H9 (cell line): ENCODE measurements at regions not wholly inside any gene's neighbourhood (a gene's known extent, or its start where the extent isn't known, plus 50 kb on each side); places are given as distances from the start of the nearest gene placed in this dataset.

Source experiments
- DNase-seq: peaks from one replicate; pipeline ENCODE4 v3.0.0-alpha.2; 2017
- H2AFZ ChIP-seq: one replicate; pipeline ENCODE4 v1.6.1; 2013; ENCODE audit warnings: mild to moderate bottlenecking, low read length, control low read depth, moderate library complexity
- H2AK5ac ChIP-seq: 2 replicates; pipeline ENCODE4 v1.6.1; 2013; ENCODE audit warnings: low read length, control low read depth, mixed read lengths; ENCODE audit not compliant: insufficient read length
- H2BK120ac ChIP-seq: one replicate; pipeline ENCODE4 v1.6.1; 2013; ENCODE audit warnings: low read depth, mild to moderate bottlenecking, low read length, control low read depth, inconsistent platforms; ENCODE audit not compliant: poor library complexity, severe bottlenecking
- H2BK12ac ChIP-seq: 2 replicates; pipeline ENCODE4 v1.6.1; 2013; ENCODE audit warnings: low read length, control low read depth, mixed read lengths, low read depth; ENCODE audit not compliant: insufficient read length
- H2BK15ac ChIP-seq: 2 replicates; pipeline ENCODE4 v1.6.1; 2013; ENCODE audit warnings: low read depth, low read length, control low read depth
- H2BK20ac ChIP-seq: one replicate; pipeline ENCODE4 v1.6.1; 2013; ENCODE audit warnings: low read depth, mild to moderate bottlenecking, low read length, control low read depth, inconsistent platforms; ENCODE audit not compliant: poor library complexity, severe bottlenecking
- H2BK5ac ChIP-seq: 2 replicates; pipeline ENCODE4 v1.6.1; 2013; ENCODE audit warnings: low read length, control low read depth, mixed read lengths; ENCODE audit not compliant: insufficient read length
- H3K14ac ChIP-seq: 2 replicates; pipeline ENCODE4 v1.6.1; 2013; ENCODE audit warnings: low read length, control low read depth; ENCODE audit not compliant: insufficient read depth
- H3K18ac ChIP-seq: 2 replicates; pipeline ENCODE4 v1.6.1; 2013; ENCODE audit warnings: low read depth, mild to moderate bottlenecking, mixed read lengths, low read length, control low read depth; ENCODE audit not compliant: insufficient read length
- H3K23ac ChIP-seq: 2 replicates; pipeline ENCODE4 v1.6.1; 2013; ENCODE audit warnings: low read length, control low read depth, mixed read lengths, low read depth; ENCODE audit not compliant: insufficient read length
- H3K23me2 ChIP-seq: 2 replicates; pipeline ENCODE4 v1.6.1; 2013; ENCODE audit warnings: low read depth, mild to moderate bottlenecking, mixed read lengths, low read length, control low read depth; ENCODE audit not compliant: insufficient read length, poor library complexity, severe bottlenecking
- H3K27ac ChIP-seq: 2 replicates; pipeline ENCODE4 v1.5.1; 2013; ENCODE audit warnings: low read length, control low read depth, mixed read lengths, low read depth; ENCODE audit not compliant: insufficient read length
- H3K27me3 ChIP-seq: 2 replicates; pipeline ENCODE4 v1.6.1; 2013; ENCODE audit warnings: low read length, control low read depth, inconsistent platforms; ENCODE audit not compliant: insufficient read depth
- H3K4ac ChIP-seq: 2 replicates; pipeline ENCODE4 v1.6.1; 2013; ENCODE audit warnings: low read depth, mild to moderate bottlenecking, control low read depth, inconsistent platforms, low read length, moderate library complexity
- H3K4me1 ChIP-seq: 2 replicates; pipeline ENCODE4 v1.6.1; 2013; ENCODE audit warnings: low read length, control low read depth, inconsistent platforms; ENCODE audit not compliant: insufficient read depth
- H3K4me2 ChIP-seq: 2 replicates; pipeline ENCODE4 v1.6.1; 2013; ENCODE audit warnings: low read length, control low read depth, mixed read lengths; ENCODE audit not compliant: insufficient read length, insufficient read depth
- H3K56ac ChIP-seq: 2 replicates; pipeline ENCODE4 v1.6.1; 2013; ENCODE audit warnings: low read depth, mild to moderate bottlenecking, mixed read lengths, low read length, control low read depth; ENCODE audit not compliant: insufficient read length
- H3K79me1 ChIP-seq: 2 replicates; pipeline ENCODE4 v1.6.1; 2013; ENCODE audit warnings: low read depth, mild to moderate bottlenecking, moderate library complexity, low read length, control low read depth, inconsistent platforms; ENCODE audit not compliant: insufficient read depth, poor library complexity, severe bottlenecking
- H3K79me2 ChIP-seq: 2 replicates; pipeline ENCODE4 v1.6.1; 2013; ENCODE audit warnings: low read length, control low read depth, inconsistent platforms; ENCODE audit not compliant: insufficient read depth
- H3K9ac ChIP-seq: 2 replicates; pipeline ENCODE4 v1.6.1; 2013; ENCODE audit warnings: low read length, control low read depth, mixed read lengths; ENCODE audit not compliant: insufficient read length; ENCODE audit errors: extremely low read depth
- H3K9me3 ChIP-seq: one replicate; pipeline ENCODE4 v1.6.1; 2013; ENCODE audit warnings: low read depth, low read length, inconsistent platforms; ENCODE audit not compliant: control insufficient read depth
- H3T11ph ChIP-seq: one replicate; pipeline ENCODE4 v1.6.1; 2013; ENCODE audit warnings: mild to moderate bottlenecking, low read length, control low read depth, inconsistent platforms
- H4K20me1 ChIP-seq: one replicate; pipeline ENCODE4 v1.6.1; 2013; ENCODE audit not compliant: control insufficient read depth, insufficient read length, insufficient read depth
- H4K5ac ChIP-seq: 2 replicates; pipeline ENCODE4 v1.6.1; 2013; ENCODE audit warnings: low read depth, mild to moderate bottlenecking, mixed read lengths, low read length, control low read depth; ENCODE audit not compliant: insufficient read length
- H4K8ac ChIP-seq: replicated peaks from 2 replicates; pipeline ENCODE4 v1.6.1; 2013; ENCODE audit warnings: low read length, control low read depth, mixed read lengths, low read depth; ENCODE audit not compliant: insufficient read length
- H4K91ac ChIP-seq: 2 replicates; pipeline ENCODE4 v1.6.1; 2013; ENCODE audit warnings: low read depth, mild to moderate bottlenecking, moderate library complexity, mixed read lengths, low read length, control low read depth; ENCODE audit not compliant: insufficient read length
- H3K27ac Mint-ChIP-seq, 3 experiments: 2 replicates in 2 of 3; 3 replicates in 1 of 3; pipeline ENCODE4 v1.8.0; 2020 to 2021; ENCODE audit warnings: mixed read lengths in 3 of 3, mild to moderate bottlenecking in 1 of 3, moderate library complexity in 1 of 3
- H3K27me3 Mint-ChIP-seq: 2 replicates; pipeline ENCODE4 v1.8.0; 2021; ENCODE audit warnings: low read depth, mild to moderate bottlenecking, moderate library complexity, mixed read lengths
- H3K36me3 Mint-ChIP-seq, 3 experiments: 2 replicates in 2 of 3; 3 replicates in 1 of 3; pipeline ENCODE4 v1.8.0; 2020 to 2021; ENCODE audit warnings: low read depth in 3 of 3, mixed read lengths in 3 of 3; ENCODE audit not compliant: insufficient read depth in 1 of 3
- H3K4me1 Mint-ChIP-seq, 2 experiments: 2 replicates each; pipeline ENCODE4 v1.8.0; 2020; ENCODE audit warnings: mixed read lengths in 2 of 2
- H3K4me3 Mint-ChIP-seq, 2 experiments: 2 replicates in 1 of 2; 3 replicates in 1 of 2; pipeline ENCODE4 v1.8.0; 2020 to 2021; ENCODE audit warnings: mild to moderate bottlenecking in 2 of 2, mixed read lengths in 2 of 2, moderate library complexity in 1 of 2
- H3K9me3 Mint-ChIP-seq, 2 experiments: 2 replicates in 1 of 2; 3 replicates in 1 of 2; pipeline ENCODE4 v1.8.0; 2020; ENCODE audit warnings: mild to moderate bottlenecking in 2 of 2, mixed read lengths in 2 of 2, moderate library complexity in 1 of 2
- WGBS: extraction: QIAGEN DNeasy Blood & Tissue Kit; methylation state at CpG from one replicate; pipeline ENCODE4 v1.1.7; 2013; ENCODE audit warnings: missing lambda C conversion rate, low lambda C conversion rate, mixed read lengths; ENCODE audit not compliant: insufficient read length; ENCODE audit errors: extremely low coverage; 5-methylcytosine and 5-hydroxymethylcytosine counted together
- TF ChIP-seq, protein P1 (sequence below): fragments of 200-600 bp; sonication (generic); conservative IDR thresholded peaks from 3 replicates; pipeline ENCODE4 v1.8.0; 2021; ENCODE audit warnings: antibody characterized with exemption, mild to moderate bottlenecking

DNA sequence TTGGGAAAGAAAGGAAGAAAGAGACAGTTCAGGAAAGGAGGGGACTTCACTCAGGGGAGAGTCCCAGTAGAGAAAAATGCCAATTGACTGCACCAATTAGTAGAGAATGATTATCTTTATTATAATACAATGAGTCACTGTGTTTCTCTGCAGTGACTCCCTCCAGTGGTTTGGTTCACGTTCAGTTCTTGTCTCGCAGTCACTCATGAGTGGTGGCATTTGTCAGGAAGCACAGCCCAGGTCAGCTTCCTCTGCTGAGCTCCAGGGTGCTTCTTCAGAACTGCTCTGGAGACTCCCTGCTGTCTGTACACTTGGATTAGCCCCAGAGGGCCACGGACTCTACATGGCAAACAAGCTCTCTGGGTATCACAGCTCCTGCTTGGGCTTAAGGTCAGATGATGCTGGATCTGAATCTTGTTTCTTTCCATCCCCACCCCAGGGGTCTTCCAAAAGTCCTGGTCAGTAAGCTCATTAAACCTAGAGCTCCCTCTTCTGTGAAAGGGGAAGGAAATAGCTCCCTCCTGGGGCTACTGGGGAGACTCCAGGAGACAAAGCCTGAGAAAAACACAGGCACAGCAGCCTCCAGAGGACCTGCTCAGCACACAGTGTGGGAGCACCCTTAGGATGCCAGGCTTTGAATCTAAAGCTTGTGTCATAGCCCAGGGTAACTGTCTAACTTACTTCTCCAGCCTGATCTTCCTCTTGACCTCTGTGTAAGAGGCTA, 619.0 kb downstream of the AJAP1 start:
- no peak overlapping the region for H3K27ac ChIP-seq
- no peaks in the 10 kb centered on the region for H4K20me1 ChIP-seq
- H3T11ph ChIP-seq, result no peak overlapping the region
- no peak overlapping the region for H3K4ac ChIP-seq
- no peak overlapping the region for H2AK5ac ChIP-seq
- H3K23ac ChIP-seq, result no peak overlapping the region
- H3K36me3 Mint-ChIP-seq, result peaks cover 0 to 9% (median 0%) of the 10 kb centered on the region in 3 experiments; a peak in 3 of 7 replicates
- H2BK20ac ChIP-seq, result no peak overlapping the region
- no peaks in the 10 kb centered on the region for H3K4me1 ChIP-seq
- H3K14ac ChIP-seq, result no peak overlapping the region
- peaks cover 67% of the 10 kb centered on the region for H3K27me3 Mint-ChIP-seq
- WGBS, result no CpG with 5 or more reads among the region's 3 CpGs
- H4K91ac ChIP-seq, result no peak overlapping the region
- H3K23me2 ChIP-seq, result no peaks in the 10 kb centered on the region
- no peak overlapping the region for H4K5ac ChIP-seq
- H3K4me2 ChIP-seq, result no peak overlapping the region
- no peak overlapping the region for H2BK120ac ChIP-seq
- no peak overlapping the region for H2AFZ ChIP-seq
- H3K9me3 Mint-ChIP-seq, result peaks cover 8 to 11% of the 10 kb centered on the region in 2 experiments; a peak in 2 of 5 replicates
- H3K4me3 Mint-ChIP-seq, result no peak overlapping the region
- no peak overlapping the region for H2BK15ac ChIP-seq
- H3K9me3 ChIP-seq, result no peaks in the 10 kb centered on the region
- DNase-seq, result no peak
- H3K18ac ChIP-seq, result no peak overlapping the region
- H3K79me2 ChIP-seq, result no peaks in the 10 kb centered on the region
- H3K27me3 ChIP-seq, result no peaks in the 10 kb centered on the region
- H3K4me1 Mint-ChIP-seq, result peaks cover 30 to 31% of the 10 kb centered on the region in 2 experiments
- H4K8ac ChIP-seq, result no peak overlapping the region
- no peak overlapping the region for H3K56ac ChIP-seq
- H2BK12ac ChIP-seq, result no peak overlapping the region
- no peaks in the 10 kb centered on the region for H3K79me1 ChIP-seq
- H3K9ac ChIP-seq, result no peak overlapping the region
- H3K27ac Mint-ChIP-seq, result no peak overlapping the region
- no peak overlapping the region for H2BK5ac ChIP-seq
- TF ChIP-seq, protein P1, sequence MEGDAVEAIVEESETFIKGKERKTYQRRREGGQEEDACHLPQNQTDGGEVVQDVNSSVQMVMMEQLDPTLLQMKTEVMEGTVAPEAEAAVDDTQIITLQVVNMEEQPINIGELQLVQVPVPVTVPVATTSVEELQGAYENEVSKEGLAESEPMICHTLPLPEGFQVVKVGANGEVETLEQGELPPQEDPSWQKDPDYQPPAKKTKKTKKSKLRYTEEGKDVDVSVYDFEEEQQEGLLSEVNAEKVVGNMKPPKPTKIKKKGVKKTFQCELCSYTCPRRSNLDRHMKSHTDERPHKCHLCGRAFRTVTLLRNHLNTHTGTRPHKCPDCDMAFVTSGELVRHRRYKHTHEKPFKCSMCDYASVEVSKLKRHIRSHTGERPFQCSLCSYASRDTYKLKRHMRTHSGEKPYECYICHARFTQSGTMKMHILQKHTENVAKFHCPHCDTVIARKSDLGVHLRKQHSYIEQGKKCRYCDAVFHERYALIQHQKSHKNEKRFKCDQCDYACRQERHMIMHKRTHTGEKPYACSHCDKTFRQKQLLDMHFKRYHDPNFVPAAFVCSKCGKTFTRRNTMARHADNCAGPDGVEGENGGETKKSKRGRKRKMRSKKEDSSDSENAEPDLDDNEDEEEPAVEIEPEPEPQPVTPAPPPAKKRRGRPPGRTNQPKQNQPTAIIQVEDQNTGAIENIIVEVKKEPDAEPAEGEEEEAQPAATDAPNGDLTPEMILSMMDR, result peak; percentile 50; the same call in 2 of the 3 replicates
